SK-N-SH (cell line): ENCODE measurements at regions not wholly inside any gene's neighbourhood (a gene's known extent, or its start where the extent isn't known, plus 50 kb on each side); places are given as distances from the start of the nearest gene placed in this dataset.

Experiments
- CTCF ChIP-seq: fragments of 200-600 bp; sonication (generic); IDR thresholded peaks from 2 replicates; pipeline ENCODE4 v1.6.1; 2017; ENCODE audit warnings: antibody characterized with exemption, mild to moderate bottlenecking, moderate library complexity
- ELF1 ChIP-seq: IDR thresholded peaks from 2 replicates; pipeline ENCODE4 v1.4.0; 2012
- EP300 ChIP-seq, 2 experiments: IDR thresholded peaks; 2 replicates each; pipeline versions ENCODE4 v1.4.0 to v1.6.1; 2012; ENCODE audit warnings: borderline replicate concordance in 1 of 2, low read depth in 1 of 2, low read length in 1 of 2
- MAX ChIP-seq: IDR thresholded peaks from 2 replicates; pipeline ENCODE4 v1.4.0; 2012; ENCODE audit warnings: low read depth
- MXI1 ChIP-seq: IDR thresholded peaks from 2 replicates; pipeline ENCODE4 v1.6.1; 2012; ENCODE audit warnings: mild to moderate bottlenecking, low read depth, low read length, improper control_type of control experiment
- RAD21 ChIP-seq: IDR thresholded peaks from 2 replicates; pipeline ENCODE4 v1.6.1; 2012; ENCODE audit warnings: mild to moderate bottlenecking, low read length
- RFX5 ChIP-seq: IDR thresholded peaks from 2 replicates; pipeline ENCODE4 v1.6.1; 2012; ENCODE audit warnings: mild to moderate bottlenecking, improper control_type of control experiment, low read length
- TF ChIP-seq, protein P1 (sequence below): fragments of 150-350 bp; IDR thresholded peaks from 2 replicates; pipeline ENCODE4 v1.6.1; 2016; ENCODE audit warnings: mild to moderate bottlenecking, low read depth, low read length

DNA sequence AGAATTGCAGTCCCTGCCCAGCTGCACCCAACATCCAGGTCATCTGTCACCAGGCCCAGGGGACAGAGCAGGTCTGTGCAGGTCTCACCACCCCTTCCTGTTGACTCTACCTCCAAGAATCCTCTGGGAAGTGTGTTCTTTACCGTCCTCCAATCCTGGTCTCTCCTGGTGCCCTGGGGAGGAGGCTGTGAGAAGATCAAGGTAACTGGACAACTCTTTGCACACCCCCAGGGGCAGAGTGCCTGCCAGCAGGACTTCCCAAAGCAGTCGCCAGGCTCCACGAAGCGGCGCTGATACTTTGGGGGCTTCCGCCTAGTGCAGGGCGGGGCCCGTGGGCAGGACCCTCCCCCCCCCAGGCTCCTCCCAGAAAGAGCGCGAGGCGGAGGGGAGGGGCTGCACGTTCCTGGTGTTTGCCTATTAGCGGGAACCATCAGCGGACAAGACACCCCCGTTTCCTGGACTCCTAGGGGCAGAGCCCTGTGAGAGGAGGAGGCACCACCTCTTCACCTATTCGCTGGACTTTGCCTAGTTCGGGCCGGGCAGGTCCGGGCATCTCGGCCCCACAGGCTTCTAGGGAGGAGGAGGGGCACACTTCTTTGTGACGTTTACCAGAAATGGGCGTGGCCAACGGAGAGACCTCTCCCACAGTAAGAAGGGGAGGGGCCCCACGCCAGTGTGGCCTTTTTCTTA is 918.0 kb downstream of the AACS start:
- TF ChIP-seq RAD21 (no peak), RFX5 (no peak), MXI1 (no peak), CTCF (no peak), ELF1 (no peak), EP300 (IDR thresholded peaks at IDR 0.05; ENCODE audit: borderline replicate concordance in 1 of 2, low read depth in 1 of 2, low read length in 1 of 2) (no peak), MAX (no peak)
- TF ChIP-seq, protein P1, sequence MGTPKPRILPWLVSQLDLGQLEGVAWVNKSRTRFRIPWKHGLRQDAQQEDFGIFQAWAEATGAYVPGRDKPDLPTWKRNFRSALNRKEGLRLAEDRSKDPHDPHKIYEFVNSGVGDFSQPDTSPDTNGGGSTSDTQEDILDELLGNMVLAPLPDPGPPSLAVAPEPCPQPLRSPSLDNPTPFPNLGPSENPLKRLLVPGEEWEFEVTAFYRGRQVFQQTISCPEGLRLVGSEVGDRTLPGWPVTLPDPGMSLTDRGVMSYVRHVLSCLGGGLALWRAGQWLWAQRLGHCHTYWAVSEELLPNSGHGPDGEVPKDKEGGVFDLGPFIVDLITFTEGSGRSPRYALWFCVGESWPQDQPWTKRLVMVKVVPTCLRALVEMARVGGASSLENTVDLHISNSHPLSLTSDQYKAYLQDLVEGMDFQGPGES = no peak
